ENCODE measurements at regions not wholly inside any gene's neighbourhood (a gene's known extent, or its start where the extent isn't known, plus 50 kb on each side); places are given as distances from the start of the nearest gene placed in this dataset.

DNA sequence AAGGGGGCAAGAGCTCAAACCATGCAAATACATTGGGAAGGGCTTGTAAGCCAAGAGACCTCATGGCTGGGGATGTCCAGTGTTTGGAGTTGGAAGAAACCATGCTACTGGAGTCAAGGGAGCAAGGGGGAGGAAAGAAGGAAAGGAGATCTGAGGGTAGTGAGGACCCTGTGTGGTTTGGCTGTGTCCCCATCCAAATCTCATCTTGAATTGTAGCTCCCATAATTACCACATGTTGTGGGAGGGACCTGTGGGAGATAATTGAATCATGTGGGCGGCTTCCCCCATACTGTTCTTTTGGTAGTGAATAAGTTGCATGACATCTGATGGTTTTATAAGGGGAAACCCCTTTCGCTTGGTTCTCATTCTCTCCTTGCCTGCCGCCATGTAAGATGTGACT is 56.5 kb upstream of the ADRB1 start:
- TF ChIP-seq POLR2AphosphoS5 (IDR thresholded peaks at IDR 0.05; ENCODE audit: insufficient read depth in 1 of 2, low read depth in 1 of 2) (no peak), CTCF (IDR thresholded peaks at IDR 0.05) (no peak)

All from vagina (tissue), 2 donors.